ENCODE measurements at regions not wholly inside any gene's neighbourhood (a gene's known extent, or its start where the extent isn't known, plus 50 kb on each side); places are given as distances from the start of the nearest gene placed in this dataset.
"Not testable (repeated sequence)": the region's sequence is repeated elsewhere in the genome, so short reads cannot be mapped to it uniquely, and the experiment has no call there.

DNA sequence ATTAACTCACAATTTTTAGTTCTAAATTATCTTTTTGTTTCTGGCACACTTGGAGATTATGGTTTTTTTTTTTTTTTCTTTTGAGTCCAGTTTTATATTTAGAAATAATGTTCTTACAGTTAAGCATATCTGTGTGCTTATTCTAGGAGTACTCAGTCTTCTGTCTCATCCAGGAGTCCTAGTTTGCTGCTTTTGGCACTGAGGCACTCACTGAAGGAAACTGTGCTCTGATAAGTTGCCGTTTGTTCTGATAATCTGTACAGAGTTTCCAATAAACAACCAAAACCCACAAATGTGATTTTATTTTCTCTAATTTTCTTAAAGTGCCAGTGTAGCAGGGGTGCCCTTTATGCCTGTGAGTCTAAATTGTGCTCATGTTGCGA, 251.0 kb downstream of the LRRC70 start:
- DNase-seq (ENCODE audit: low spot score), result no peak
- Histone ChIP-seq H3K4me3 (no peak overlapping the region), H3K9me3 (no peaks in the 10 kb centered on the region), H3K36me3 (no peaks in the 10 kb centered on the region), H3K27ac (no peak overlapping the region), H3K27me3 (replicated peaks; ENCODE audit: insufficient read depth) (no peaks in the 10 kb centered on the region), H3K4me1 (ENCODE audit: control insufficient read depth in 1 of 2, low read depth in 2 of 2) (no peaks in the 10 kb centered on the region)
- no peak for ATAC-seq (ENCODE audit: insufficient number of reproducible peaks, low FRiP score, low read depth)
- no peak for TF ChIP-seq CTCF (IDR thresholded peaks at IDR 0.05)

DNA sequence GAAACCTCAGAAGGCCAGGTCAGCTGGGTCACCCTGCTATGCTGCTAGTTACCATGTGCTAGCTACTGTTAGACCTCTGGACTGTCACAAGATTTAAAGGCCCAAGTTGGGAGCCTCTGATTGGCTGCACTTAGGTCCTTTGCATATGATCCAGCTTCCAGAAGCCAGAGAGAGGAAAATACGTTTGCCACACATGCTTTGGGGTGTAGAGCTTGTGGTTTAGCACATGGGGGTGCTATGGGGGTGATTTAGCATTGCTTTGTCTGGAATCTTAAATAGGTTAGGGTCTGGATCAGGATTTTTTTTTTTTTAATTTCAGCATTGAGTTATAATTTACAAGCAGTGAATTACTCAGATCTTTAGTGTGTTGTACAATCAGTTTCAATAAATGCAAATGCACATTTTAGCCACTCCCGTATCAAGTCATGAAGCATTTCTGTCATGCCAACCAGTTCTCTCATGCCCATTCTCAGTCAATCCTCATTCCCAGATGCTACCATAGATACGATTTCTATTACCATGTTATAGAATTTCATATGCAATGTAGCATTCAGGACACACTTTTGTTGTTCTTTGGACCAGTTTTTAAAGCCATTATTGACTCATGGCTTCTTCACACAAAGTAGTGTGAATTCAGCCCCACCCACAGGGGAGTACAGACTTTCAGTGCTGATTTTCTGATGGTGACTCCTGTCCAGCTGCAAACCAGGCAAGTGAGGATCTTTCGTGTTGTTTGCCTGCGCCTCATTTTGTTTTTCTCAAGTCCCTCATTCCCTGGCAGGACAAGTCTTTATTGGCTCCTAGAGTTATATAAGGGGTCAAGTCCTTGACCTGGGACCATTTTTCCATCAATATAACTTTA, 250.4 kb downstream of the LRRC70 start:
- Histone ChIP-seq H3K27ac (no peak overlapping the region), H3K9me3 (no peaks in the 10 kb centered on the region)
- no peak for ATAC-seq (ENCODE audit: insufficient number of reproducible peaks, low FRiP score, low read depth)

DNA sequence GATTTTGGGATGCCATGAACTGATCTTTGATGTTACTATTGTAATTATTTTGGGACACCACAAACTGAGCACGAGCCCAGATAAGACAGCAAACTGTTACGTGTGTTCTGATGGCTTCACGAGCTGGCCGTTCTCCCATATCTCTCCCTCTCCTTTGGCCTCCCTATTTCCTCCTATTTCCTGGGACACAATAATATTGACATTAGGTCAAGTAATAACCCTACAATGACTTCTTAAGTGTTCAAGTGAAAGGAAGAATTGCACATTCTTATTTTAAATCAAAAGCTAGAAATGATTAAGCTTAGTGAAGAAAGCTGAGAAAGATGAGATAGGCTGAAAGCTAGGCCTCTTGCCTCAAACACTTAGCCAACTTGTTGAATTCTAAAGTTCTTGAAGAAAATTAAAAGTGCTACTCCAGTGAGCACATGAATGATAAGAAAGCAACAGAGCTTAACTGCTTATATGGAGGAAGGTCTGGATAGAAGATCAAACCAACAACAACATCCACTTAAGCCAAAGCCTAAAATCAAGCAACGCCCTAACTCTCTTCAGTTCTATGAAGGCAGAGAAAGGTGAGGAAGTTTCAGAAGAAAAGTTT, 247.1 kb downstream of the LRRC70 start:
- H3K9me3 ChIP-seq, result no peaks in the 10 kb centered on the region
- no peak for TF ChIP-seq CTCF (IDR thresholded peaks at IDR 0.05)
- no peak overlapping the region for H3K27ac ChIP-seq
- DNase-seq (ENCODE audit: low spot score), result no peak
- no peaks in the 10 kb centered on the region for H3K36me3 ChIP-seq
- ATAC-seq (ENCODE audit: insufficient number of reproducible peaks, low FRiP score, low read depth), result no peak
- H3K4me1 ChIP-seq (ENCODE audit: control insufficient read depth in 1 of 2, low read depth in 2 of 2), result no peaks in the 10 kb centered on the region
- H3K4me3 ChIP-seq, result no peak overlapping the region
- H3K27me3 ChIP-seq (replicated peaks; ENCODE audit: insufficient read depth), result no peaks in the 10 kb centered on the region

More for the DNA sequence above, 250.4 kb downstream of the LRRC70 start:
- Histone ChIP-seq H3K4me3 (no peak overlapping the region), H3K27me3 (replicated peaks; ENCODE audit: insufficient read depth) (no peaks in the 10 kb centered on the region), H3K36me3 (no peaks in the 10 kb centered on the region), H3K4me1 (ENCODE audit: control insufficient read depth in 1 of 2, low read depth in 2 of 2) (no peaks in the 10 kb centered on the region)
- TF ChIP-seq CTCF (IDR thresholded peaks at IDR 0.05), result no peak
- DNase-seq (ENCODE audit: low spot score), result no peak

DNA sequence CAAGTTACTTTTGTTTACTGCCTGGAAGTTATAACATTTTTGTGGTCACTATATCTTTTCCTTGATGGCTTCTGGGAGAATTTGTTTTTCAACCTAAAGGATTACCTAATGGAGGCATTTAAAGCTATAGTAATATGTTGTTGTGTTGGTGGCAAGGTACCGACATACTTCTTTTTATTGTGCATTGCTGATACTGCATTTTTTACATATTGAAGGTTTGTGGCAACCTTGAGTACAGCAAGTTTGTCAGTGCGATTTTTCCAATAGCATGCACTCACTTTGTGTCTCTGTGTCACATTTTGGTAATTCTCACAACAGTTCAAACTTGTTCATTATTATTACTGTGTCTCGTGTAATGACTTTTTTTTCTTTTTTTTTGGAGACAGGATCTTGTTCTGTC, 246.3 kb downstream of the LRRC70 start:
- Histone ChIP-seq H3K27ac (no peak overlapping the region), H3K9me3 (no peaks in the 10 kb centered on the region), H3K36me3 (no peaks in the 10 kb centered on the region), H3K4me3 (no peak overlapping the region), H3K4me1 (ENCODE audit: control insufficient read depth in 1 of 2, low read depth in 2 of 2) (no peaks in the 10 kb centered on the region), H3K27me3 (replicated peaks; ENCODE audit: insufficient read depth) (no peaks in the 10 kb centered on the region)
- TF ChIP-seq CTCF (IDR thresholded peaks at IDR 0.05), result no peak
- no peak for DNase-seq (ENCODE audit: low spot score)
- ATAC-seq (ENCODE audit: insufficient number of reproducible peaks, low FRiP score, low read depth), result no peak

DNA sequence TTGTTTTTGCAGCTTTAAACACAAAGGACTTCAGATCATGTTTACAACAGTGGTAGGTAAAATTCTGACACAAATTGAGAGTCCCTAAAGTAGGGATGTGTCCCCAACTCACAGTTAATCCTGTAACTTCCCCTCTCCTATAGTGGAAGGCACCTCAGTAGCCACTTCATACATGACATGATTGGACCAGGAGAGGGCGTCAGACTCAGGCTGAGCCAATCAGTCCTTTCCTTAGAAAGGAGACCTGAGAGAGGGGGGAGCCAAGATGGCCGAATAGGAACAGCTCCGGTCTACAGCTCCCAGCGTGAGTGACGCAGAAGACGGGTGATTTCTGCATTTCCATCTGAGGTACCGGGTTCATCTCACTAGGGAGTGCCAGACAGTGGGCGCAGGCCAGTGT, 238.4 kb downstream of the LRRC70 start:
- H3K27me3 ChIP-seq (replicated peaks; ENCODE audit: insufficient read depth); ATAC-seq (ENCODE audit: insufficient number of reproducible peaks, low FRiP score, low read depth): not testable (repeated sequence)

More for the DNA sequence above, 238.4 kb downstream of the LRRC70 start:
- not testable (repeated sequence) for H3K27ac ChIP-seq; H3K9me3 ChIP-seq; H3K4me1 ChIP-seq (ENCODE audit: control insufficient read depth in 1 of 2, low read depth in 2 of 2); H3K36me3 ChIP-seq; H3K4me3 ChIP-seq; DNase-seq (ENCODE audit: low spot score)
